ENCODE measurements at regions not wholly inside any gene's neighbourhood (a gene's known extent, or its start where the extent isn't known, plus 50 kb on each side); places are given as distances from the start of the nearest gene placed in this dataset.
A peak's percentile ranks its signal among the peaks of the same experiment; 100 is the strongest.

DNA sequence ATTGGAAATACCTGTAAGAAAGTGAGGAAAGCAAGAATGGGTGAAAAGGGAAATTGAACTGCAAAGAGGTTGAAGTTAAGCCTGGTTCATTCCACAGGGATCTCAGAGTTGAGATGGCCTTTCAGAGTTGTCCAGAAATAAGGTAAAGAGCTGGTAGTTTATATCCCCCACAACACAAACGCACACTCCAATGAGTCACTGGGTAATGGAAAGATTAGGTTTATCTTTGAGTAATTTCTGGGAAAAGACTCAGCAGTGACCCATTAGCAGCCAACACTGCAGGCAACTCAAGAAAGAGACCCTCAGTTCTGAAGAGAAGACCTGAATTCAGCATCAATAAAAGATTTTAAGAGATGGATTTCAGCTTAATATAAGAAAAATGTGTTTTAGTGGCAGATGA lies 485.5 kb downstream of the PTPRC start:
- peak; percentile 15 for DNase-seq
- H3K27me3 ChIP-seq = no peaks in the 10 kb centered on the region
- no peak for TF ChIP-seq CTCF (IDR thresholded peaks at IDR 0.05; ENCODE audit: low read depth, low read length)
- peaks cover 11% of the 10 kb centered on the region; the same call in 1 of the 2 replicates for H3K4me1 ChIP-seq
- H3K36me3 ChIP-seq = no peaks in the 10 kb centered on the region
- no peaks in the 10 kb centered on the region for H3K9me3 ChIP-seq
- no peak overlapping the region for H3K4me3 ChIP-seq (ENCODE audit: low read depth, low read length)

GRCh38 chr1:199129247-199129646 lies 490.4 kb downstream of the PTPRC start:
- H3K4me3 ChIP-seq (ENCODE audit: low read depth, low read length) = no peak overlapping the region
- no peak for DNase-seq
- TF ChIP-seq CTCF (IDR thresholded peaks at IDR 0.05; ENCODE audit: low read depth, low read length) = no peak
- no peaks in the 10 kb centered on the region for H3K27me3 ChIP-seq
- H3K36me3 ChIP-seq = no peaks in the 10 kb centered on the region
- H3K4me1 ChIP-seq = peaks cover 7% of the 10 kb centered on the region
- no peaks in the 10 kb centered on the region for H3K9me3 ChIP-seq

GRCh38 chr1:199132006-199132405 lies 493.2 kb downstream of the PTPRC start:
- no peak for TF ChIP-seq CTCF (IDR thresholded peaks at IDR 0.05; ENCODE audit: low read depth, low read length)
- peaks cover 17% of the 10 kb centered on the region for H3K4me1 ChIP-seq
- DNase-seq = no peak

GRCh38 chr1:199135901-199136300 lies 497.1 kb downstream of the PTPRC start:
- no peaks in the 10 kb centered on the region for H3K27me3 ChIP-seq
- H3K4me3 ChIP-seq (ENCODE audit: low read depth, low read length) = no peak overlapping the region
- DNase-seq = peak; percentile 80
- peaks cover 28% of the 10 kb centered on the region for H3K4me1 ChIP-seq
- no peaks in the 10 kb centered on the region for H3K9me3 ChIP-seq
- no peaks in the 10 kb centered on the region for H3K36me3 ChIP-seq
- TF ChIP-seq CTCF (IDR thresholded peaks at IDR 0.05; ENCODE audit: low read depth, low read length) = no peak

More at GRCh38 chr1:199132006-199132405, 493.2 kb downstream of the PTPRC start:
- Histone ChIP-seq H3K36me3 (no peaks in the 10 kb centered on the region), H3K9me3 (no peaks in the 10 kb centered on the region), H3K4me3 (ENCODE audit: low read depth, low read length) (no peak overlapping the region), H3K27me3 (no peaks in the 10 kb centered on the region)

GRCh38 chr1:199138061-199138460 lies 499.2 kb downstream of the PTPRC start:
- no peaks in the 10 kb centered on the region for H3K9me3 ChIP-seq
- H3K27me3 ChIP-seq = no peaks in the 10 kb centered on the region
- TF ChIP-seq CTCF (IDR thresholded peaks at IDR 0.05; ENCODE audit: low read depth, low read length) = no peak
- H3K4me3 ChIP-seq (ENCODE audit: low read depth, low read length) = no peak overlapping the region
- H3K36me3 ChIP-seq = no peaks in the 10 kb centered on the region
- no peak for DNase-seq
- peaks cover 28% of the 10 kb centered on the region for H3K4me1 ChIP-seq

GRCh38 chr1:199149591-199149990 lies 510.8 kb downstream of the PTPRC start:
- Histone ChIP-seq H3K27me3 (no peaks in the 10 kb centered on the region), H3K36me3 (no peaks in the 10 kb centered on the region), H3K4me3 (ENCODE audit: low read depth, low read length) (no peak overlapping the region), H3K9me3 (no peaks in the 10 kb centered on the region), H3K4me1 (no peaks in the 10 kb centered on the region)
- DNase-seq = no peak
- TF ChIP-seq CTCF (IDR thresholded peaks at IDR 0.05; ENCODE audit: low read depth, low read length) = no peak

Data from BE2C (cell line).